GM19455 (cell line): ENCODE measurements at regions not wholly inside any gene's neighbourhood (a gene's known extent, or its start where the extent isn't known, plus 50 kb on each side); places are given as distances from the start of the nearest gene placed in this dataset.

Experiments
- ATAC-seq: cut with Tn5 transposase; IDR thresholded peaks from one replicate; pipeline ENCODE4 v1.9.1; 2021; ENCODE audit not compliant: unreplicated experiment

- ATAC-seq, result no peak
These were observed 1420.3 kb downstream of the UQCRFS1 start for GRCh38 chr19:27792576-27793127.

GRCh38 chr19:27780367-27781075 lies 1432.4 kb downstream of the UQCRFS1 start:
- no peak for ATAC-seq

DNA sequence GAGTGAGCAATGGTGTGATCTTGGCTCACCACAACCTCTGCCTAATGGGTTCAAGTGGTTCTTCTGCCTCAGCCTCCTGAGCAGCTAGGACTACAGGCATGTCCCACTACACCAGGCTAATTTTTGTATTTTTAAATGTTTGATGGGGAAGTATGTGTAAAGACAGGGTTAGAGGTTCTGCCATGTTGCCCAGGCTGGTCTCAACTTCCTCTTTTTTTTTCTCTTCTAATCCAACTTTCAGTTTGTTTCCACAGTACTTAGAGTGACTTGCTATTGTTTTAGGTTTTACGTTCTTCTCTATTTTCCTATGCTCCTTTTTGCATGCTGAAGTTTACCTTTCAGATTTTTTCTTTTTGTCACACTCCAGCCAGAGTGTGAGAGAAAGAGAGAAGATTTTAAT lies 1433.0 kb downstream of the UQCRFS1 start:
- no peak for ATAC-seq

GRCh38 chr19:27777726-27778125 lies 1435.2 kb downstream of the UQCRFS1 start:
- no peak for ATAC-seq

- no peak for ATAC-seq
These were observed 1435.7 kb downstream of the UQCRFS1 start for GRCh38 chr19:27777242-27777641.

GRCh38 chr19:27776524-27776923 lies 1436.4 kb downstream of the UQCRFS1 start:
- no peak for ATAC-seq

GRCh38 chr19:27776020-27776419 lies 1436.9 kb downstream of the UQCRFS1 start:
- no peak for ATAC-seq

DNA sequence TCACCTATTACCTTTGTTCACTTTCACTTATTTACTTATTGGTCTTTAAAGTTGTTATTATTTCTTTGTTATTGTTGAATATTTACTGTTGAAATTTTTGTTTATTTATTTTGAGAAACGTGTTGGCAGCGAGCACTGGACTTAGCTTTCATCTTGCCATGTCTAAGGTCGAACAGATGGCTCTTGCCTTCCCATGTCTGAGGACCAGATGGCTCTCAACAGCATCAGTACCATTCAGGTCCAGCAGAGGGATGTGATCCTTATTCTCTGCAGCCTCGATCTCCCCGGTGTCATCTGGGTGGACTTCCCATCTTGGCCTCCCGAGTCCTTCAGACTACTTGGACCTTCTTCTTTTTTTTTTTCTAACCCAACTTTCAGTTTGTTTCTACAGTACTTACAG lies 1437.6 kb downstream of the UQCRFS1 start:
- ATAC-seq, result no peak

GRCh38 chr19:27774827-27775226 lies 1438.1 kb downstream of the UQCRFS1 start:
- no peak for ATAC-seq

DNA sequence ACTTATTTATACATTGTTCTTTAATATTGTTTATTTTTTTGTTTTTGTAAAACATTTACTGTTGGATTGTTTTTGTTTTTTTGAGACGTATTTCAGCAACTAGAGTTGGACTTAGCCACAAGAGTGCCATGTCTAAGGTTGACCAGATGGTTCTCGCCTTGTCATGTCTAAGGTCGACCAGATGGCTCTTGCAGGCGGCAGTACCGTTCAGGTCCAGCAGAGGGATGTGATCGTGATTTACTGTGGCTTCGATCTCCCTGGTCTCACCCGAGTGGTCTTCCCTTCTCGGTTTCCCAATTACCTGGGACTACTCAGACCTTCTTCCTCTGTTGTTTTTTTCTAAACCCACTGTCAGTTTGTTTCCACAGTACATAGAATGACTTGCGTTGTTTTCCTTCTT lies 1438.6 kb downstream of the UQCRFS1 start:
- ATAC-seq, result no peak

- ATAC-seq, result no peak
These were observed 1439.4 kb downstream of the UQCRFS1 start for GRCh38 chr19:27773318-27774094.

DNA sequence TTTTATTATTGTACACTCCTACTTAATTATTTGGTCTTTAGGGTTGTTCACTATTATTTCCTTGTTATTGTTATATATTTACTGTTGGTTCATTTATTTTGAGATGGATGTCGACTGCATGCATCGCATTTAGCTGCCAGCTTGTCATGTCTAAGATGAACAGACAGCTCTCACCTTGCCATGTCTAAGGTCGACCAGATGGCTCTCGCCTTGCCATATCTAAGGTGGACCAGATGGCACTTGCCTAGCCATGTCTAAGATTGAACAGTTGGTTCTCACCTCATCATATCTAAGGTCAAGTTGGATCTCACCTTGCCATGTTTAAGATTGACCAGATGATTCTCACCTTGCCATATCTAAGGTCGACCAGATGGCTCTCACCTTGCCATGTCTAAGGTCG lies 1440.9 kb downstream of the UQCRFS1 start:
- no peak for ATAC-seq

DNA sequence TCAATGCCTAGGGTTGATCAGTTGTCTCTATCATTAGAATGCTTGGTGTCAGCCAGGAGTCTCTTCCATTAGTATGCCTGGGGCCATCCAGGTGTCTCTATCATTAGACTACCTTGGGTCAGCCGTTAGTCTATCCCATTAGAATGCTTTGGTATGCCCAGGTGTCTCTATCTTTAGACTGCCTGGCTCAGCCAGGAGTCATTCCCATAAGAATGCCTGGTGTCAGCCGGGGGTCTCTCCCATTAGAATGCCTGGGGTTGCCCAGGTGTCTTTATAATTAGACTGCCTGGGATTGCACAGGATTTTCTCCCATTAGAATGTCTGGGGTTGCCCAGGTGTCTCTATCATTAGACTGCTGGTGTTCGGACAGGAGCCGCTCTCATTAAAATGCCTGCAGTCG lies 1442.9 kb downstream of the UQCRFS1 start:
- no peak for ATAC-seq

DNA sequence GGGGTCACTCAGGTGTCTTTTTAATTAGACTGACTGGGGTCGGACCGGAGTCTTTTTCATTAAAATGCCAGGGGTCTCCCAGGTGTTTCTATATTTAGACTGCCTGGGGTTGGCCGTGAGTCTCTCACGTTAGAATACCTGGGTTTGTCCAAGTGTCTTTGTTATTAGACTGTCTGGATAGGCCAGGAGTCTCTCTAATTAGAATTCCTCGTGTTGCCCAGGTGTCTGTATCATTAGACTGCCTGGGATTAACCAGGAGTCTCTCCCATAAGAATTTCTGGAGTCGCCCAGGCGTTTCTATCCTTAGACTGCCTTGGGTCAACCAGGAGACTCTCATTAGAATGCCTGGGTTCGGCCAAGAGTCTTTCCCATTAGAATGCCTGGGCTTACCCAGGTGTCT lies 1445.7 kb downstream of the UQCRFS1 start:
- no peak for ATAC-seq

GRCh38 chr19:27765912-27766725 lies 1446.8 kb downstream of the UQCRFS1 start:
- ATAC-seq, result no peak

- no peak for ATAC-seq
These were observed 1447.6 kb downstream of the UQCRFS1 start for GRCh38 chr19:27765397-27765796.

DNA sequence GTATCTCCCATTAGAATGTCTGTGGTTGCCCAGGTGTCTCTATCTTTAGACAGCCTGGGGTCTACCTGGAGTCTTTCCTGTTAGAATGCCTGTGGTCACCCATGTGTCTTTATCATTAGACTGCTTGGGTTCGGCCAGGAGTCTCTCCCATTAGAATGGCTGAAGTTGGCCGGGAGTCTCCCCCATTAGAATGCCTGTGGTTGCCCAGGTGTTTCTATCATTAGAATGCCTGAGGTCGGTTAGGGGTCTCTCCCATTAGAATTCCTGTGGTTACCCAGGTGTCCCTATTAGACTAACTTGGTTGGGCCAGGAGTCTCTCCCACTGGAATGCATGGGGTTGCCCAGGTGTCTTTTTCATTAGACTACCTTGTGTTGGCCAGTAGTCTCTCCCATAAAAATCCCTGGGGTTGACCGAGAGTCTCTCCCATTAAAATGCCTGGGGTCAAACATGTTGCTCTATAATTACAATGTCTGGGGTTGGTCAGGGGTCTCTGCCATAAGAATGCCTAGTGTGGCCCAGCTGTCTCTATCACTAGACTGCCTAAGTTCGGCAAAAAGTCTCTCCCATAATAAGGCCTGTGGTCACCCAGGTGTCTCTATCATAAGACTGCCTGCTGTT lies 1448.7 kb downstream of the UQCRFS1 start:
- ATAC-seq, result no peak

DNA sequence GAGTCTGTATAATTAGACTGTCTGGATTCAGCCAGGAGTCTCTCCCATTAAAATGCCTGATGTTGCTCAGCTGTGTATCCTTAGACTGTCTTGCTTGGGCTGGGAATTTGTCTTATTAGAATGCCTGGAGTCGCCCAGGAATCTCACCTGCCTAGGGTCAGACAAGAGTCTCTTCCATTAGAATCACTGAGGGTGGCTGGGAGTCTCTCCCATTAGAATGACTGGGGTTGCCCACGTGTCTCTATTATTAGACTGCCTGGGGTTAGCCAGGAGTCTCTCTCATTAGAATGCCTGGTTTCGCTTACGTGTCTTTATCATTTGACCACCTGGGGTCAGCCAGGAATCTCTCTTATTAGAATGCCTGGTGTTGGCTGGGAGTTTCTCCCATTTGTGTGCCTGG lies 1450.0 kb downstream of the UQCRFS1 start:
- no peak for ATAC-seq

DNA sequence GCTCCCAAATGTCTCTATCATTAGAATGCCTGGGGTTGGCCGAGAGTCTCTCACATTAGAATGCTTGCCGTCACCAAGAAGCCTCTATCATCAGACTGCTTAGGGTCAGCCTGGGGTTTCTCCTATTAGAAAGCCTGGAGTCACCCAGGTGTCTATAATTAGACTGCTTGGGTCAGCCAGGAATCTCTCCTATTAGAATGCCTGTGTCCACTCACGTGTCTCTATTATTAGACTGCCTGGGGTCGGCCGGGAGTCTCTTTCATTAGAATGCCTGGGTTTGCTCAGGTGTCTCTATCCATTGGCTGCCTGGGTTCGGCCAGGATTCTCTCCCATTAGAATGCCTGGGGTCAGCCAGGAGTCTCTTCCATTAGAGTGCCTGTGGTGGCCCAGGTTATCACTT lies 1453.1 kb downstream of the UQCRFS1 start:
- ATAC-seq, result no peak

- no peak for ATAC-seq
These were observed 1454.1 kb downstream of the UQCRFS1 start for GRCh38 chr19:27758626-27759505.
